Heart left ventricle (tissue), 13 donors: ENCODE measurements at regions not wholly inside any gene's neighbourhood (a gene's known extent, or its start where the extent isn't known, plus 50 kb on each side); places are given as distances from the start of the nearest gene placed in this dataset.

Source experiments
- CTCF ChIP-seq, 12 donors: fragments of 200-600 bp; sonication (generic) in 4 of 12; IDR thresholded peaks; one replicate each; pipeline versions ENCODE4 v1.5.0 to v1.8.0; 2018 to 2022; ENCODE audit warnings: antibody characterized with exemption in 12 of 12, mild to moderate bottlenecking in 5 of 12
- POLR2A ChIP-seq, 2 donors: fragments of 450-650 bp; IDR thresholded peaks; one replicate each; pipeline ENCODE4 v1.6.1; 2017; ENCODE audit warnings: antibody characterized with exemption in 2 of 2, mild to moderate bottlenecking in 2 of 2, moderate library complexity in 2 of 2
- donor health status: ischemic (EF 13 %, LVEDD 7.1; RV severe dilation, severe dysfunction).
- donor health status: DM: no; HTN: yes; CAD: no.
- donor health status: DM: no; HTN: no; CAD: no.
- donor health status: ischemic (EF 25% LVEDD 6.9; RV normal size, moderate dysfunction).
- donor health status: ischemic (EF 25% LVEDD 5.7; RV mildly dilated, moderate dysfunction).
- donor health status: ischemic (EF 35%, LVEDD 5.7; RV mildly dilated, moderate dysfunction).
- donor health status: nonischemic (EF 11% LVEDD 7.7; RV severe dilation, severe dysfunction).
- donor health status: DM: yes; HTN: yes; CAD: no.
- donor health status: PGD.
- donor health status: ischemic (EF 29% LVEDD 5.4; RV normal size, mild dysfunction).
- donor health status: nonischemic (EF 23%, LVEDD 6.1; RV moderate dilation, normal function).

GRCh38 chr9:91141407-91141965, 220.2 kb downstream of the AUH start:
- no peak for TF ChIP-seq POLR2A (IDR thresholded peaks at IDR 0.05)
- no peak for TF ChIP-seq CTCF (IDR thresholded peaks at IDR 0.05)
